Muscle of leg (tissue), 3 donors: ENCODE measurements at regions not wholly inside any gene's neighbourhood (a gene's known extent, or its start where the extent isn't known, plus 50 kb on each side); places are given as distances from the start of the nearest gene placed in this dataset.

Experiments used
- DNase-seq: peaks from one replicate; pipeline ENCODE4 v3.0.0; 2013
- H3K27ac ChIP-seq: one replicate; pipeline ENCODE4 v1.5.1; 2013; ENCODE audit warnings: mild to moderate bottlenecking, low read length, control low read depth
- H3K27me3 ChIP-seq: one replicate; pipeline ENCODE4 v1.6.1; 2013; ENCODE audit warnings: low read length; ENCODE audit not compliant: control insufficient read depth, insufficient read depth
- H3K36me3 ChIP-seq: one replicate; pipeline ENCODE4 v1.6.1; 2013; ENCODE audit warnings: low read length; ENCODE audit not compliant: control insufficient read depth, insufficient read depth
- H3K4me1 ChIP-seq: one replicate; pipeline ENCODE4 v1.6.1; 2013; ENCODE audit warnings: low read length; ENCODE audit not compliant: control insufficient read depth, insufficient read depth
- H3K4me3 ChIP-seq: one replicate; pipeline ENCODE4 v1.5.1; 2013; ENCODE audit warnings: low read length, control low read depth
- H3K9me3 ChIP-seq: replicated peaks from 2 replicates; pipeline ENCODE4 v1.6.1; 2013; ENCODE audit warnings: low read depth, low read length; ENCODE audit not compliant: control insufficient read depth
- WGBS: methylation state at CpG from one replicate; pipeline ENCODE4 v1.1.5; 2013; ENCODE audit warnings: missing lambda C conversion rate; ENCODE audit not compliant: insufficient coverage; 5-methylcytosine and 5-hydroxymethylcytosine counted together

- Histone ChIP-seq H3K4me1 (peaks cover 2% of the 10 kb centered on the region), H3K36me3 (no peaks in the 10 kb centered on the region), H3K4me3 (no peak overlapping the region), H3K9me3 (no peaks in the 10 kb centered on the region), H3K27me3 (peaks cover 17% of the 10 kb centered on the region), H3K27ac (no peak overlapping the region)
- WGBS = no CpG with 5 or more reads among the region's 2 CpGs
- no peak for DNase-seq
Observed at GRCh38 chr20:59530782-59531181, 73.6 kb upstream of the PHACTR3 start.

GRCh38 chr20:59537991-59538390, 66.3 kb upstream of the PHACTR3 start:
- no peaks in the 10 kb centered on the region for H3K4me1 ChIP-seq
- no peak overlapping the region for H3K4me3 ChIP-seq
- no peak overlapping the region for H3K27ac ChIP-seq
- no peak for DNase-seq
- no peaks in the 10 kb centered on the region for H3K36me3 ChIP-seq
- WGBS = 100% methylated on average over 1 of the region's 2 CpGs
- no peaks in the 10 kb centered on the region for H3K9me3 ChIP-seq
- H3K27me3 ChIP-seq = no peaks in the 10 kb centered on the region

DNA sequence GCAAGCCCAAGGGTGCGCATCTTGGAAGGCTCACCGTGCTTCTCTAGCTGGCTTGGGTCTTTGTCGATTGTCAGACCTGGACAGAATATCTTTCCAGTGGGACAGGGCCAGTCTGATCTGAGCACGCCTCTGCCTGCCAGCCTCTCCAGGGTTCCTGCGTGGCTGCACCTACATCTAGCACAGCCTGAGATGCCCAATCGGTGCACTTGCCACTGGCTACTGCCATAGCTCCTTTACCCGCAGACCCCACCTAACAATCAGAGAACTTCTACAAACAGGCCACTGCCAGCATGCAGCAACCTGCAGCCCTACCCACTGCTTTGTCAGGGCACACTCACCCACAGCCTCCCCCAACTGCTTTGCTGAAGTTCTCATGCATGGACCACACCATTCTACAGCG, 56.7 kb upstream of the PHACTR3 start:
- no peak for DNase-seq
- WGBS = 86% methylated on average over 7 of the region's 8 CpGs
- no peak overlapping the region for H3K4me3 ChIP-seq
- peaks cover 2% of the 10 kb centered on the region for H3K27me3 ChIP-seq
- H3K9me3 ChIP-seq = no peaks in the 10 kb centered on the region
- H3K36me3 ChIP-seq = no peaks in the 10 kb centered on the region
- no peak overlapping the region for H3K27ac ChIP-seq
- no peaks in the 10 kb centered on the region for H3K4me1 ChIP-seq
